Central memory CD8-positive, alpha-beta T cell (primary cell): ENCODE measurements at regions not wholly inside any gene's neighbourhood (a gene's known extent, or its start where the extent isn't known, plus 50 kb on each side); places are given as distances from the start of the nearest gene placed in this dataset.

Source experiments
- ATAC-seq: fragments of 150-1000 bp; cut with Tn5 transposase; replicated peaks from 2 replicates; pipeline ENCODE4 v1.10.0; 2022; ENCODE audit warnings: mild to moderate bottlenecking, moderate FRiP score, moderate number of reproducible peaks; ENCODE audit not compliant: poor library complexity, severe bottlenecking; ENCODE audit errors: extremely low read depth
- DNase-seq, 2 donors: peaks; one replicate each; pipeline ENCODE4 v3.0.0; 2021; ENCODE audit warnings: low spot score in 2 of 2
- H3K27ac Mint-ChIP-seq: one replicate; pipeline ENCODE4 v1.8.0; 2022; ENCODE audit warnings: low read depth, mild to moderate bottlenecking, moderate library complexity, mixed read lengths
- H3K27me3 Mint-ChIP-seq: one replicate; pipeline ENCODE4 v1.8.0; 2022; ENCODE audit warnings: mixed read lengths
- H3K36me3 Mint-ChIP-seq: one replicate; pipeline ENCODE4 v1.8.0; 2022; ENCODE audit warnings: mild to moderate bottlenecking, moderate library complexity, mixed read lengths; ENCODE audit not compliant: insufficient read depth
- H3K4me1 Mint-ChIP-seq: one replicate; pipeline ENCODE4 v1.8.0; 2022; ENCODE audit warnings: mixed read lengths
- H3K4me3 Mint-ChIP-seq: one replicate; pipeline ENCODE4 v1.8.0; 2022; ENCODE audit warnings: mild to moderate bottlenecking, moderate library complexity, mixed read lengths
- H3K9me3 Mint-ChIP-seq: one replicate; pipeline ENCODE4 v1.8.0; 2022; ENCODE audit warnings: mixed read lengths

DNA sequence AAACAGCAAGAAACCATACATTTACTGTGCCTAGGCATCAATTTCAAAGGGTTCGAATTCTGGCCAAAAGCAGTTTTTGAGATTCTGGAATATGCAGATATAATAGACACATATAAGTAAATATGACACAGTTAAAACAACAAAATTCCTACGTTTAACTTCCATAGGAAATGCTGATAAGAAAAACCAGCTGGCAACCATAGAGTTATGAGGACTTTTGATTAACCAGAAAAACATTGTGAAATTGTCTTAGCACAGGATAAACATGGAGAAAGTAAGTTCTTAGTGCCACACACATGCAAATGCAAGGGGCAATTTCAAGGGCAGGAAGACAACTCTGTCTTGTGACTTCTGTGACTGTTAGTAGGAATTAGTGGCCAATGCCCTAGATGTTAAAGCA, 702.1 kb downstream of the TNS3 start:
- H3K4me3 Mint-ChIP-seq = no peak overlapping the region
- H3K36me3 Mint-ChIP-seq = no peaks in the 10 kb centered on the region
- no peaks in the 10 kb centered on the region for H3K4me1 Mint-ChIP-seq
- no peak overlapping the region for H3K27ac Mint-ChIP-seq
- no peaks in the 10 kb centered on the region for H3K27me3 Mint-ChIP-seq
- H3K9me3 Mint-ChIP-seq = peaks cover 12% of the 10 kb centered on the region
- DNase-seq = no peak
- no peak for ATAC-seq

DNA sequence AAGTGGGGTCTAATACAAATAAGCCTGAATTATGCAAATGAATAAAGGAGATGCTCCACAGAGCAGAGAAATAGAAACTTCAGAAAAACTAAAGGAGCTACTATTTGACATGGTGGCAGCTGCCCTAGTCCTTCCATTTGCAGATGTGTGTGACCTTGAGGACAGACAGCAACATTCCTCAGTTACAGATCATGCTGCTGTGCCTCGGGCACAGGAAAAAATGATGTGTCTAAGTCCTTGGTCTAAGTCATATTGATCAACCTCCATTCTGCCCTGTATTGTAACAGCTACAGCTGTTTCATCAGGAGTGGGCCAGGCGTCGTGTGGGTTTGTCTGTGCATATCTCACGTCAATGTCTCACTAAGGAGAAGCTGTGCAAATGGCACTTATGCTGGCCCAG, 710.4 kb downstream of the TNS3 start:
- H3K9me3 Mint-ChIP-seq = peaks cover 11% of the 10 kb centered on the region
- H3K27me3 Mint-ChIP-seq = no peaks in the 10 kb centered on the region
- H3K4me1 Mint-ChIP-seq = no peaks in the 10 kb centered on the region
- no peaks in the 10 kb centered on the region for H3K36me3 Mint-ChIP-seq
- H3K4me3 Mint-ChIP-seq = no peak overlapping the region
- DNase-seq (no peak), ATAC-seq (no peak)
- no peak overlapping the region for H3K27ac Mint-ChIP-seq

DNA sequence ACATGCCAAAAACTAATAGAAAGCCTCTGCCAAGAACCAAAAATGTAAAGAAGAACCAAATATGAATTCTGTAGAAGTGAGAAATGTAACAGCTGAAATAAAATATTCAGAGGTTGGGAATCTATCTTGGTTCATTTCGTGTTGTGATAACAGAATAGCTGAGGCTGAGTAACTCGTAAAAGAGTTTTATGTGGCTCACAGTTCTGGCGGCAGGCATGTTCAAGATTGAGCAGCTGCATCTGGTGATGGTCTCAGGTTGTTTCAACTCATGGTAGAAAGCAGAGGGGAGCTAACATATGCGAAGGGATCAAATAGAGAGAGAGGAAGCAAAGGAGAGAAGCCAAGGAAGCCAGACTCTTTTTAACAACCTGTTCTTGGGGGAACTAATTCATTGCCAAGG, 717.2 kb downstream of the TNS3 start:
- no peak for DNase-seq
- H3K4me1 Mint-ChIP-seq = no peaks in the 10 kb centered on the region

DNA sequence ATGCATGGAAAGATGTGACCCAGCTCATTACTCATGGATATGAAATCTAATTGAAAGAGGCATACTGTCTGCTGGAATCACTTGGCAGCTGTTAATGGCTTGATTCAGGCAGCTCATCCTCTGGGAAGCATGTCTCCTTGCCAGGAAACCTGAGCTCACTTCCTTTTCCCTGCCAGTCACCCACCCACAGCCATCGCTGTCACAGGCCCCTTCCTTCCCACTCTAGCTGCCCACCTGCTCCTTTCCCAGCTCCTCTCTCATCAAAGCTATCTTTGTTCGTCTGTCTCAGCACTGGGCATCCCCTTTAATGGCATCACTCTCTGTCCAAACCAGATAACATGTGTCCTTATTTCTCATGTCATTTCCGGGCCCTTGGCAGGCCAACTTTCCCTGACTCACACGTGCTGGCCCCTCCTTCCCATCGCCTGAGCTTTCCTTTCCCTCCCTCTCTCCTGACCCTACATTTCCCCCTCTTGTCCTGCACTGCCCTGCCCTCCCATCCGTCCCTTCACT, 721.9 kb downstream of the TNS3 start:
- no peak for DNase-seq
- peaks cover 2% of the 10 kb centered on the region for H3K36me3 Mint-ChIP-seq
- no peaks in the 10 kb centered on the region for H3K4me1 Mint-ChIP-seq

More for the DNA sequence above, 717.2 kb downstream of the TNS3 start:
- Mint-ChIP-seq H3K9me3 (peaks cover 38% of the 10 kb centered on the region), H3K27me3 (no peaks in the 10 kb centered on the region), H3K4me3 (no peak overlapping the region), H3K27ac (no peak overlapping the region), H3K36me3 (no peaks in the 10 kb centered on the region)
- no peak for ATAC-seq

DNA sequence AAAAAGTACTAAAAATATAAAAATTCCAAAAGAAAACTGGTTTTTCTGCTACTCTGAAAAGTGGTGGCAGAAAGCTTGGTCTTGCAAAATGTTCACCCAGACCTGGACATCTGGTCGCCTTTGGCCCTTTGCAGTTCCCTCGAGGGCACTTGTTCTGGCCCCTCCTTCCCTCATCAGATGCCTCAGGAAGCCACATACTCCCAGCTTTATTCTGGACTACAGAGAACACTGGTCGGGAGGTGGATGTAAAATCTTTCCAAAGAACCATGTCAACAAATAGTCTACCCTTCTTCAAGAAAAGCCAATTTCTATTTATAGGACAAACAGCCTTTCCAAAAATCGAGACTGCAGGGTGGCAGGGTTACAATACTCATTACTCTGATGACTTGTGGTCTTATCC, 726.1 kb downstream of the TNS3 start:
- Mint-ChIP-seq H3K27me3 (no peaks in the 10 kb centered on the region), H3K4me1 (no peaks in the 10 kb centered on the region), H3K36me3 (peaks cover 2% of the 10 kb centered on the region), H3K9me3 (peaks cover 9% of the 10 kb centered on the region), H3K27ac (no peak overlapping the region), H3K4me3 (no peak overlapping the region)
- DNase-seq (no peak), ATAC-seq (no peak)

More for the DNA sequence above, 721.9 kb downstream of the TNS3 start:
- no peak overlapping the region for H3K4me3 Mint-ChIP-seq
- H3K27ac Mint-ChIP-seq = no peak overlapping the region
- H3K9me3 Mint-ChIP-seq = peaks cover 32% of the 10 kb centered on the region
- no peaks in the 10 kb centered on the region for H3K27me3 Mint-ChIP-seq
- no peak for ATAC-seq

DNA sequence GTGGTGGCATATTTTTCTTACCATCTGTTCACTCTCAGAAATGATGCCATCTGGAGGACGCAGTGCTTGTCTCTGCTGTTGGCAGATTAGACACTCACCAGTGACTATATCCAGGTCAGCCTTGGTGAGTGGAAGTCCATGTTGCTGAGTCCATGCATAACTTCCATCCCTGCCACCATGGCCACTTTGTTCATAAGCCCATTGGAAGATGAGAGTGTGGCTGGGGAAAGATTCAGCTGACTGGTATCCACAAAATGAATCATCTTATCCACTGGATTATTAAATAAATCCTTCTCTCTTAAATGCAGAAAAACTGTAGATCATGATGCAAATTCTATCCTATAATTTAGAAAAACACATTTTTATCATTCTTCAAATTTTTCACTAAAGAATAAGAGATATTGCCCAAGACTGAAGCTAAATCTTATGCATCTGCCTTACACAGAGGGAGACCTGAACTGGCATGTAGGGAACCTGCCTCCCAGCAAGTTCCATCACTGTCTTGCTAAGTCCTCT, 726.9 kb downstream of the TNS3 start:
- Mint-ChIP-seq H3K4me3 (no peak overlapping the region), H3K27ac (no peak overlapping the region), H3K9me3 (peaks cover under 1% of the 10 kb centered on the region), H3K4me1 (no peaks in the 10 kb centered on the region), H3K27me3 (no peaks in the 10 kb centered on the region), H3K36me3 (peaks cover 2% of the 10 kb centered on the region)
- ATAC-seq (no peak), DNase-seq (no peak)

DNA sequence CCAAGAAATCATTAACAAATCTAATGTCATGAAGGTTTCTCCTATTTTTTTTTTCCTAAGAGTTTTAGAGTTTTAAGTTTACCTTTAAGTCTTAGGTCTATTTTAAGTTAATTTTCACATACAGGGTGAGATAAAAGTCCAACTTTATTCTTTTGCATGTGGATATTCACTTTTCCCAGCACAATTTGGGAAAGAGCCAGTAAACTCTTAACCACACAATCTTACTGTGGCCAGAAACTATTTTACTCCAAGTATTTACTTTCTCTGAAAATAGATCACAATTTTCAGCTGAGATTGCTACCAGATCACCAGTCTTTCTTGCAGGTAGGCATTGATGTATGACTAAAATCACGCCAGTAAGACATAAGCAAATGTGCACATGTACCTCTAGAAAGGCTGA, 728.5 kb downstream of the TNS3 start:
- Mint-ChIP-seq H3K4me1 (no peaks in the 10 kb centered on the region), H3K4me3 (no peak overlapping the region), H3K36me3 (peaks cover 2% of the 10 kb centered on the region), H3K27ac (no peak overlapping the region), H3K27me3 (no peaks in the 10 kb centered on the region), H3K9me3 (no peaks in the 10 kb centered on the region)
- DNase-seq (no peak), ATAC-seq (no peak)

DNA sequence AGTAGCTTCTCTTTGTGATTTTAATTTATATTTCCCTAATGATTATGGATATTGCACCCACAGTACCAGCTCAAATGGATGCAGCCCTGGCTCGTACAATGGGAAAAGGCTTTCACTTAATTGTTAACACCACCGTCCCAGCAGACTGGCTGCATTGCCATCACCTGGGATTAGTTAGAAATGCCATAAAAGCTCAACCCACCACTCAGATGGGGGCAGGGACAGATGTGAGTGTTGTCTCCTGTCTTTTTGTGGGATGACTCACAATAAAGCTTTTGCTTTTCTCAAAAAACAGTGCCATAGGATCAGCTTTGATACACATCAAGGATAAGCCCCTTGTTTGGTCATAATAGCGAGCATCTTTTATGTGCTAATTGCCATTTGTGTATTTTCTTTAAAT, 729.1 kb downstream of the TNS3 start:
- Mint-ChIP-seq H3K36me3 (peaks cover 2% of the 10 kb centered on the region), H3K27ac (no peak overlapping the region), H3K4me3 (no peak overlapping the region), H3K9me3 (no peaks in the 10 kb centered on the region), H3K4me1 (no peaks in the 10 kb centered on the region), H3K27me3 (no peaks in the 10 kb centered on the region)
- ATAC-seq (no peak), DNase-seq (no peak)

DNA sequence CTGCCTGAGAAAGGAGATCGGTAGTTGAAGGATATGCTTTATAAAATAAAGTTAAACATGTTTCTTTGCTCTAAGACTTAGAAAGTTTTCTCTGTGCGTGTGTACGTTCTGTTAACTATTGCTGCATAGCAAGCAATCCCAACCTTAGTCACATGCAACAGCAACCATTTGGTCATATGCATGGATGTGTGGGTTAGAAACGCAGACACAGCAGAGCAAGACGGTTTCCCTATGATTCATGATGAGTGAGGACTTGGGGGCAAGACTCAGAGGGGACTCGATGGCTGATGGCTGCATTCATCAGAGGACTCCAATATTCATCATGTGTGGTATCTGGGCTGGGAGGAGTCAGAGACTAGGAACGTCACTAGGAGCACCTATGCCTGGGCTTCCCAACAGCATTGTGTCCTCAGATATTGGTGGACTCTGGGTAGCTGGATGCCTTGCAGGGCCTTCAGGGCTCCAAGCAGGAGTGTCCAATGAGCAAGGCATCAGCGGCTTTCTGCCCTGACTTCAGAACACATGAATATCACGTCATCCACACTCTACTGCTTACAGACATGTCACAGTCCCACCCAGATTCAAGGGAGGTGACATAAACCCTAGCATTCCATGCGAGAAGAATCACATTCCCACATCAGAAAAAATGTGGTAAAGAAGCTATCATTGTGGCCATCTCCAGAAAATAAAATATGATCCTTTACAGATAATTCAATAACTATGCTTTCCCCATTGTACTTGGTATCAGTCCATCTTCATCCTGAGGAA, 731.2 kb downstream of the TNS3 start:
- ATAC-seq = no peak
- no peaks in the 10 kb centered on the region for H3K27me3 Mint-ChIP-seq
- H3K9me3 Mint-ChIP-seq = peaks cover 8% of the 10 kb centered on the region
- no peaks in the 10 kb centered on the region for H3K36me3 Mint-ChIP-seq
- H3K27ac Mint-ChIP-seq = no peak overlapping the region
- no peaks in the 10 kb centered on the region for H3K4me1 Mint-ChIP-seq
- no peak overlapping the region for H3K4me3 Mint-ChIP-seq
- no peak for DNase-seq

DNA sequence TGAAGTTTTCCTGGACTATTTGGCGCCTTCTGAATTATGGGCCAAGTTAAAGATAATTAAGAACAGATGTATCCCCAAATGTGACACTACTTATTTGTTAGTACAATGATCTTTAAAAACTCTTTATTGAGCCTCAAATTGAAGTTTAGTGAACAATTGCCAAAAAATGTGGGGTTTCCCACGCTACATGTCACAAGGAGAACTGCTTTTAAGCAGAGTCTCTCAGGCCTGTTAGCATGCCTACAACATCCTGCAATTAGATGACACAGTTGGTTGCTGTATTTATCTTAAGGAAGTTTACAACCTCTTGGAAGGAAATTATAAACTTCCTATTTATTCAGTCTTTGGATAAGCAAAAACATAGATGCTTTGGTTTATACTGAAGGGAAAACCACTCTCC, 733.0 kb downstream of the TNS3 start:
- no peak overlapping the region for H3K27ac Mint-ChIP-seq
- DNase-seq (no peak), ATAC-seq (no peak)
- H3K4me1 Mint-ChIP-seq = no peaks in the 10 kb centered on the region
- H3K4me3 Mint-ChIP-seq = no peak overlapping the region
- no peaks in the 10 kb centered on the region for H3K36me3 Mint-ChIP-seq
- H3K27me3 Mint-ChIP-seq = no peaks in the 10 kb centered on the region
- H3K9me3 Mint-ChIP-seq = peaks cover 15% of the 10 kb centered on the region

DNA sequence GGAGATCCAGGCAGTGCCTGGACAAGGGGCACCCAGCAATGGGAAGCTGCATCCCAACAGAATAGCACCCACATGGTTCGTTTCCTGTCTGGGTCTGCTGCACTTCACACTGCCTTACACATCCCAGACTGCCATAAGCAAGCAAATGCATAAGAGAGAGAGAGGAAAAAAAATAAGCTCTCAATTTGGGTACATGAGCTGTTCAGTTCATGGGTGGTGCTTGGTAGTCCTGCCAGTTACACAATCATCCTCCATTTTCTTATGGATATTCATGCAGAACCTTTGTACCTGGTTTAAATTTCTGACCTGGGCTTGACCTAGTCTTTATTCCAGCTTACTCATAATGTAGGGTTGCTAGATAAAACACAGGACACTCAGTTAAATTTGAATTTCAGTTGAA, 733.6 kb downstream of the TNS3 start:
- ATAC-seq = no peak
- H3K4me1 Mint-ChIP-seq = no peaks in the 10 kb centered on the region
- H3K36me3 Mint-ChIP-seq = no peaks in the 10 kb centered on the region
- no peak overlapping the region for H3K27ac Mint-ChIP-seq
- H3K27me3 Mint-ChIP-seq = no peaks in the 10 kb centered on the region
- DNase-seq = no peak
- peaks cover 15% of the 10 kb centered on the region for H3K9me3 Mint-ChIP-seq
- no peak overlapping the region for H3K4me3 Mint-ChIP-seq

DNA sequence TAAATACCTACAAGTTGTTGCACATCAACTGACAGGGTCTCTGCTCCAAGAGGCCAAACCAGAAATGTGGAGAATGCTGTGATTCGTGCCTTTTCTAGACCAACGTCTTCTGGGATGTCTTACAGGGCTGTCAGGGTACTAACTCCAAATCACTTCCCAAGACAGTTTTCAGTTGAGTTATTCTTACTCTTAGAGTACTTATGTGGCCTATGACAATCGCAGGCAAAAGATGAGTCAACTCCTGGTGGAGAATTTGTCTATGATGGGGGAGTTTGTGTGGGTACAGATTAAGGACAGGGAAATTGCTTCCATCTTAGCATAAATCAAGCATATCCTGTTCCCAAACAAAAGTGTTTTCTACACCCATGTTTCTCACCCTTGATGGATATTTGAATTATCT, 734.8 kb downstream of the TNS3 start:
- Mint-ChIP-seq H3K9me3 (peaks cover 18% of the 10 kb centered on the region), H3K4me1 (no peaks in the 10 kb centered on the region), H3K4me3 (no peak overlapping the region), H3K27ac (no peak overlapping the region), H3K27me3 (no peaks in the 10 kb centered on the region), H3K36me3 (no peaks in the 10 kb centered on the region)
- ATAC-seq (no peak), DNase-seq (no peak)

DNA sequence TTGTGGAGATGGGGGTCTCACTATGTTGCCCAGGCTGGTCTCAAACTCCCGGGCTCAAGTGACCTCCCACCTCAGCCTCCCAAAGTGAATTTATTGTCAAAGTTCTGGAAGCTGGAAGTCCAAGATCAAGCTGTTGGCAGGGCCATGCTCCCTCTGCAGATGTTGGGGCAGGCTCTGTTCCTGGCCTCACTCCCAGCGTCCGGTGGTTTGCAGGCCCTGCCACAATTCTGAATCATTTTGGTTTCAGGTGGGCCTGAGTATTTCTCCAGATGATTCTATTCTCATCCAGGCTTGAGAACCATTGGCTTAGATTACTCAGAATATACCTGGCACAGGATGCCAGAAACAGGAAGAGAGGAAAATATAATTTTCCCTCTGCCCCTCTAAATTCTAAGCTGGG, 737.4 kb downstream of the TNS3 start:
- Mint-ChIP-seq H3K4me1 (no peaks in the 10 kb centered on the region), H3K27ac (no peak overlapping the region), H3K27me3 (no peaks in the 10 kb centered on the region), H3K9me3 (peaks cover 22% of the 10 kb centered on the region), H3K4me3 (no peak overlapping the region), H3K36me3 (no peaks in the 10 kb centered on the region)
- no peak for ATAC-seq
- no peak for DNase-seq
